GM19463 (cell line): ENCODE measurements at regions not wholly inside any gene's neighbourhood (a gene's known extent, or its start where the extent isn't known, plus 50 kb on each side); places are given as distances from the start of the nearest gene placed in this dataset.

Experiments
- ATAC-seq: cut with Tn5 transposase; IDR thresholded peaks from one replicate; pipeline ENCODE4 v1.9.1; 2021; ENCODE audit warnings: mild to moderate bottlenecking, moderate library complexity; ENCODE audit not compliant: unreplicated experiment

DNA sequence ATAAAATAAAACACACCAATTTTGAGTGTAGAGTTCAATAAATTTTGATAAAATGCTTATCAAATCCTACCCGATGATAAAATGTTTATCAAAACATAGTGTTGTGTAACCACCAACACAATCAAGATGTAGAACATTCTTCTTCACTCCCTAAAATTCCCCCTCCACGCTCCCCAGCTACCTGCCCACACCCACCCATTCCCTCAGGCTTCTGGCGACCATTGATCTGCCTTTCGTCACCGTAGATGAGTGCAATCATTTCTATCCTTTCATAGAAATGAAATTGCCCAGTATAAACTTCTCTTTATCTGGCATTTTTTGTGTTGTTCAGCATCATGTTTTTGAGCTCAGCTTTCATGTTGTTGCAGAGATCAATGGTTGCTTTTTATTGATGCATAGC is 90.7 kb upstream of the TBX3 start:
- no peak for ATAC-seq

DNA sequence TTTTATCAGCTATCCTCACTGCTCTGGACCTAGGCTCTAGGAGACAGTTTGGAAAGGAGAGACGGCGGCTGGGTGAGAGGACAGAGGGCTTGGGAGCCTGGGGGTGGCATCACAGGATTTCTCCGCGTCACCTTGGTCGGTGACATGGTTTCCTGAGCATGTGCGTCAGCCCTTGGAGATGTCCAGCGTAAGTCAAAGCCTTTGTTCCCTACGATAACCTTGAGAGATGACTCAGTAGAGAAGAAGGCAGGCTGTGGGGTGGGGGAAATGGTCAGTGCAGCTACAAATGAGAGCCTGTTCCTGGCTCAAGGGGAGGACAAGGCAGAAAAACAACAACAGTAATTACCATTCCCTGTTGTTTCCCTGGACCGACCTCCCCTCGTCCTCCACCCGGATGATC is 90.2 kb upstream of the TBX3 start:
- no peak for ATAC-seq

DNA sequence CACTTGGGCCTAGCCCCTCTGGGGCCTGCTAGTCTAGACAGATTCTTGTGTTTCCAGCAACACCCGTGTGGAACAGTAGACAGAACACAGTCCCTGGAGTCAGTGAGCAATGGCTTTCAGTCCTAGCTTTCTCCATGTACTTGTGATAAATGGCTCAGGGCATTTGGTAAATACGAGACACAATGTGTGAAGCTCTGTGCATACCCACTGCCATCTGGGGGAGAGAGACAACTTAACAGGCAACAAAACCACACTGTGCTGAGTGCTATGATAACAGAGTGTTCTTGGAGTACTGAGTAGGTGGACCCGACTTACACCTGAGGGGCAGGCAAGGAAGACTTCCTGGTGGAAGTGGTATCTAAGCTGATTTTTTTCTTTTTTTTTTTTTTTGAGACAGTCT is 86.3 kb upstream of the TBX3 start:
- ATAC-seq = no peak

DNA sequence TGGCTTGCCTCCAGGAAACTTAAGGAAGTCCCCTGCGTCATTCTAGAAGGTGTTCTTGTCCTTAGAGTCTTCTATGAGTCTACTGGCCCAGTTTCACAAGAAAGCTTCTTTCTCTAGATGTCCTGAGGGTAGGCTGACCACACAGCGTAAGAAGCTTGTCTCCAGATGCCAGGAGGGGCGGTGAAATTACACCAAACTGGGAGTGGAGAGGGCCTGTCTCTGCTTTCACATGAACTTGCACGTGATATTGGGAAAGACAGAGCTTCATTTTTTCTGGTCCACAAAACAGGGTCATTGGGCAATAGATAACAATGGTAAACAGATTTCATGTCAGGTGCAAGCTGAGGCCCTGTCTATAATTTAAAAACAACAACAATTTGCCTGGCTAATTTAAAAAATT is 85.7 kb upstream of the TBX3 start:
- no peak for ATAC-seq

DNA sequence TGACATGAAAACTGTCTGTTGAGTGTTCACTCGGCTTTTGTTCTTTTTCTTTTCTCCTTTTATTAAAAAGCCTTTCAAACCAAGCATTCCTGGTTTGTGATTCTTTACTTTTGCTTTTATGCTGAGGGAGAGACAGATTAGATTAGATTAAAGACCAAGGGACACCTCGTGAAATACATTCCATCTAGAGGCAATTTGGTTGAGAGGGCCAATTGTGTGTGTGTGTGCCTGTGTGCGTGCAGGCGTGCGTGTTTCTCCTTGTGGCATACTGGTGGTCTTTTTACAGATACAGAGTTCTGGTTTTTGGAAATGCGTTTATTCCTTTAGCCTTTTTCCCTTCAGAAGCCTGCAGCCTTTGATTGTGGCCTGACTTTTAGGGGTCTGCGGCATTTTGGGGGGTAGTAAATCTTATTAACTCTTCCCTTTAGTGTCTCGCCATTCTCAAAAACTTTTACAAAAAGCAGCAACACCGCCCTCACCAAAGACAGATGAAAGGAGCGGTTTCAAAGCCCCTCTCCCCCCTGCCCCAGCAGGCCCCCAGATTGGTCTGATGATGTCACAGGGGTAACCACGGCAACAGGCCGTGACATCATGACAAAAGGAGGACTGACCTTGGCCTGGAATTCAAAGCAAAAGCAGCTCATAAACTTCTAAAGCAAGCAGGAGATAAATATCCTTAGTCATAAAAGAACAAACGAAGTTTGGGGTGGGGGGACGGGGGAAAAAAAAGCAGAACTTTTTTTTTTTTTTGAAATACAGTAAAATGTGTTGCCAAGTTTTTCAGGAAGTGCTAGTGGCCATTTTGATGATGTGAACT is 84.1 kb upstream of the TBX3 start:
- ATAC-seq = no peak

DNA sequence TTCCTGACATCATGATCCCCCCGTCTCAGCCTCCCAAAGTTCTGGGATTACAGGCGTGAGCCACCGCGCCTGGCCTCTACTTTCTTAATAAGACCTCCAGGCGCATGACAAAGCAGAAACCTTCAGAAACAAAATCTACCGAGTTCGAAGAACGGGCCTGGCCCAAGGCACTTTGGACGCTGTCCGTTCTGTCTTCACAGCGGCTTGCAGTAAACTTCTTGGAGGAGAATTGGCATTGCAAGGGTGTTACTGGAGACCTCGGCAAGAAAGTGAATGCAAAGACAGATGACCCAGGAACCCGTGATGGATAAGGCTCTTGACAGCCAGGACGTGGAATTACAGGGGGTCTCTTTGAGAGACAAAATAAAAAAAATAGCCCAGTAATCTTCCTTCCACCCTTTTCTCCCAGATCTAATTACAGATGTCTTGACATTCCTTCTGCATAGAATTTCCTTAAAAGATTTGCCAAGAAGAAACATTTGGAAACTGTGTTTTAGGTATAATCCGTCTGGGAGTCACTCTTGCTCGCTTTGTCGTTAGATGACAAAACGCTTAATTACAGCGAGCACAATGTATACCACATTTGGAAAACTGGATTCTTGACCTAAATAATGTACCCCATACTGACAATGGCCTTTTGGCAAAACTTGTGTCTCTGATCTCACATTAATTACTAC is 83.2 kb upstream of the TBX3 start:
- ATAC-seq = no peak

DNA sequence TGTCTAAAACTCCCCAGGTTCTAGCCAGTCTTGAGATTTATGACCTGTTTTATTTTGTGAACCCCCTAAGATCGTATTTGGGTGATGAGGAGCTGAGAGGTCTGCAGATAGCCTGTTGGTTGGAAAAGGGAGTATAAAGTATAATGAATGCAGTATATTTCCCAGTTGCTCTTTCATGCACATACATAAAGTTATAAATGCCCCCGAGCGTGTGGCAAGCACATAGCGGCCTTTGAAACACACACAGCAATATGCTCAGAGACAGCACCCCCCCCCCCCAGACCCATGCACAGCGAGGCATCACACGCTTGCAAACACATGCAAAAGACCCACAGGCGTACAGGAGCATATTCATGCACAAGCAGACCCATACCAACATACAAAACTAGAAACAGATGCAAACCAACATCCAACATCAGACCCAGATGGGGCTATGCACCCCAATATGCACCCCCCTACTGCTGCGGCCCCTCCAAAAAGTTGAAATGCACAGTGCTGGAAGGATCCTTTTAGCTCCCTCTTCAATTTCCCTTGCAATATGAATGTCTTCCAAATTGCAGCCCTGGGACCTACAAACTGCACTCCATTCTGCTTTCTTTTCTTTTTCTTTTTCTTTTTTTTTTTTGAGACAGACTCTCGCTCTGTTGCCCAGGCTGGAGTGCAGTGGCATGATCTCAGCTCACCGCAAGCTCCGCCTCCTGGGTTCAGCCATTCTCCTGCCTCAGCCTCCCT is 82.2 kb upstream of the TBX3 start:
- no peak for ATAC-seq

DNA sequence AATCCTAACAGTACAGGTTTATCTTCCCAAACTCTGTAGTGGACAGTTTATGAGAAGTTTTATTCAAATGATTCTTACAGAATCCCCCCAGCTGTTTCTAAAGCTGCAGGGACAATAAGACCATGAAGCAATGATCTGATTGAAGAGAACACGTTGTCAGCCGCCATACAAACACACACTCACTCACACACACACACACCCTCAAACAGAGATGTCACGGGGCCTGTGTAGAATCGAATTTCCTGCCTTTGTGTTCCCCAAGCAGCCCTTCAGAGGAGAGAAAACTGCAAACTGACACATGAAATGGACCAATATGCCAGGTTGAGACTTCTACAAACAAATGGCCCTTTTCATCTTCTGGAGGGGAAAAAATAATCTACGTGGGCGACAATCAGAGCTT is 80.5 kb upstream of the TBX3 start:
- no peak for ATAC-seq

DNA sequence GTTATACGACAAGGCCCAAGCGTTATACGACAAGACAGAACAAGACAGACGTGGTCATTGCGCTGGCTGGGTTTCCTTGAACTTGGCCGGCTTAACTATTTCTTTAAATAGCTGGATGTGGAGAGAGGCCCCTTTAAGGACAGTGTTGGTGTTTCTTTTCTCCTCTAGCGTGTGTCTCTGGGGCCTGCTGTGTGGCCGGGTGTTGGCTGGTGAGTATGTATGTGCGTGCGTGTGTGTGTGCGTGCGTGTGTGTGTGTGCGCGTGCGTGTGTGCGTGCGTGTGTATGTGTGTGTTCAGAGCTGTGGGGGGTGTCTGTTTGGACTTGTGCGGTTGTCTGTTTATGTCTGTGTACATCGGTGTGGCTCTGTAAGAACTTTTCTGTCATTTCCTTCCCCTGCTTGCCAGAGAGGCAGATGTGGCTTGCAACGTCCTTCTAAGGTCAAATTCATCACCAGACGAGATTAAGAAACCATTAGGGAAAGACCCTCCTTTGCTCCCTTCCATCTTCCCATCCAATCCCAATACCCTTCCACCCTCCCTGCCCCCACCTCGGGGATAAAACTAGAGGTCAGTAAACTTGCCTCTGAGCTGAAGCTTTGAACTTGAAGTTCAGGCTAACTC is 78.6 kb upstream of the TBX3 start:
- no peak for ATAC-seq

DNA sequence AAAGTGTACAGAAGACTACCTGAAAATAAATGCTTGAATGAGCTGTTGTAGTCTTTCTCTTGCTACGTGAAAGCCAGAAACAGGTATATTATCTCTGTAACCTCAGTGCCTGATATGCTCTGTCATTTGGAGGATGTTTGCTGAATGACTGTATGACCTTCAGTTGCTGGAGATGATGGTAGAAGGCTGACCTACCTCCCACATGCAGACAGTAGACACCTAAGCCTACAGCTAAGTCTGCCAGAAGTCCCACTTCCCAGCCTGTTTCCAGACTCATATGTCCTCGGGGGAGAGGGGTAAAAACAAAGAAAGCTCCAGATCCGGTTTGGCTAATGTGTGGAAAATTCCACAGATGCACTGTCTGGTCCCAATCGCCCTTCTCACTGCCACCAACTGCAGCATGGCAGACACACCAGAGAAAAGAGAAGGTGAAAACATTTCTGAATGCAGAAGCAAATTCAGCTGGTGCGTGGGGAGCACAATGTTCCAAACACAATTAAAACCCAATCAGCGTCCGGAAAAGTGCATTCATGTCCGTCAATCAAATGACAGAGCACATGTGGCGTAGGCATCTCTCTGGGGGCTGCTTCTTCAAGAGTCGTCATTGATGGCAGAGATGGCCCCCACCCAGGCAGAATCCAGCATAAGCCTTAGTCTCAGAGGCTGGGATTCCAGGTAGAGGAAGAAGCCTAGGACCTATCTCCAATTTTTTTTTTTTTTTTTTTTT is 76.3 kb upstream of the TBX3 start:
- ATAC-seq = no peak

DNA sequence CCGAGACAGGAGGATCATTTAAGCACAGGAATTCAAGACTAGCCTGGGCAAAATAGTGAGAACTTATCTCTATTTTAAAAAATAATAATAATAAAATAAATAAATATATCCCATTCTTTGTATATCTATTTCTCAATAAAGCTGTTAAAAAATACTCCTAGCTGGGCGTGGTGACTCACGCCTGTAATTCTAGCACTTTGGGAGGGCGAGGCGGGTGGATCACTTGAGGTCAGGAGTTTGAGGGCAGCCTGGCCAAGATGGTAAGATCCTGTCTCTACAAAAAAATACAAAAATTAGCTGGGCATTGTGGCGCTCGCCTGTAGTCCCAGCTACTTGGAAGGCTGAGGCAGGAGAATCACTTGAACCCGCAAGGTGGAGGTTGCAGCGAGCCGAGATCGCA is 75.7 kb upstream of the TBX3 start:
- ATAC-seq = no peak

DNA sequence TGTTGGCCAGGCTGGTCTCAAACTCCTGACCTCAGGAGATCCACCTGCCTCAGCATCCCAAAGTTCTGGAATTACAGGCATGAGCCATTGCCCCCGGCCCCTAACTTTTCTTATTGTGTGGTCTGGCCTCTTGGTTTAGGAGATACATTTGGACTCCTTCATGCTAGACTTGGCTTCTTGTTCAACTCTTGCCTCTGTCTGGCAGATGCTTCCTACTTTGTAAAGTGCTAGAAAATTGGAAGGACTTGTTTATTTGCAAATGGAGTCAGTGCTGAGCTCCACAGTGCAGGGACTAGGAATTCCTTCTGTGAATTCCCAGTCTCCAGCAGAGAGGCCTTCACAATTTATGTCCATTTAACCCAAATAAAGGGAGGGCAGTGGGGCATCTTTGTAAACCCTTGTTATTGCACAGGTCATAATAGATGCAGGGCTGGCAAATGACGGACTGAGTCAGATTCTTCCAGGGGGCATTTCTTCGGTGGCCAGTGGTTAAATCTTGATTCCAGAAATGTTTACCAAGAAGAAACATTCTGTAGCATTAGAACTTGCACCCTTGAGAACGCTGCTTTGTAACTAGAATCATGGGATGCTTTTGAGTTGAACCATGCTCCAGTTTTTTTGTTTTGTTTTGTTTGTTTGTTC is 73.8 kb upstream of the TBX3 start:
- ATAC-seq = no peak

DNA sequence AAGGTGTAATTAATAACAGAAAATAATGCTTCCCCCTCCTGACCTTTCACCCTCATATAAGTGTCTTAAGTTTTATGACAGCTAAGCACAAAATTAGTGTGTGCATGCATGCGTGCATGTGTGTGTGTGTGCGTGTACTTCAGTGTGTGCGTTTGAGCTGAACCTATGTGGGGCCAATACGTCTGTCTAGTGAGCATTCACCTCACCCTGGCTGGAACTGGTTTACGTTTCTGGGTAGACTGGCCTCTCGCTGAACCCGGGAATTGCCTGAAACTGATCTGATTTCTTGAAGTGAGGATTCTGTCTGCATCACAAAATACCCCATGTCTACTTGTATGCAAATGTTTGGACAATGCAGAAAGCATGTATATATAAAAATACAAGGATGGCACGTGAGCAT is 68.2 kb upstream of the TBX3 start:
- no peak for ATAC-seq

DNA sequence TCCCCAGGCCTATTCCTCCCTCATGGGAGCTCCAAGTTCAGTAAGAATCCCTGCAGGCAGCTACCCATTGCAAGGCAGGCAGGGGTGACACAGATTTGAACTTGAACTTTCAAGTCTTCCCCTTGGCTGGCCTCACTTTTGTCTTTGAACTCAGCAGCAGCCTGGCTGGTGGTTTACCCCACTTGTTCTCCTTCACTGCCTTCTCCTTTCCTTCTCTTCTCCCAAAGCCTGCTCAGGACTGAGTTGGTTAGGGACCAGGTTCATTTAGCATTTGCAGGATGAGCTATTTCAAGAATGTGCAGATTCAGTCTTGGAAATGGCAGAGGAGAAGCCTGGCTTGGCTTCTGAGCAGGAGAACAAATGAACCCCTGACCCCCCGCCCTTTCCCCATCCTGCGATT is 67.7 kb upstream of the TBX3 start:
- ATAC-seq = no peak

DNA sequence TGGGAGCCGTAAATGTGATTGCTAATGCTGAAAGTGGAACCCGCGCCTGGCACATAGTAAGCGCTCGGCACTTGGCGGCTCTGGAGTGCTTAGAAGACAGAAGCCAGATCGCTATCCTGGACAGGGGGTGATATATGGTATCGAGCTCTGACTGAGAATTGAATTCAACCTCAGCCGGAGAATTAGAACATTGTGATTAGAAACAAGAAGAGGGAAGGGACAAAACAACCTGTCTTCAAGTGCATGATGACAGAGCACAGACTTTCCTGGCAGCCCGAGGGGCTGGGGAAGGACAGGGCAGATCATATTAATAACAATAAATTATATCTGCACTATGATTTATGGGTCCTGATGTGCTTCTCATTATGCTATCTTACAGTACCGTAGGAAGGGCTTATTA is 66.9 kb upstream of the TBX3 start:
- ATAC-seq = no peak

DNA sequence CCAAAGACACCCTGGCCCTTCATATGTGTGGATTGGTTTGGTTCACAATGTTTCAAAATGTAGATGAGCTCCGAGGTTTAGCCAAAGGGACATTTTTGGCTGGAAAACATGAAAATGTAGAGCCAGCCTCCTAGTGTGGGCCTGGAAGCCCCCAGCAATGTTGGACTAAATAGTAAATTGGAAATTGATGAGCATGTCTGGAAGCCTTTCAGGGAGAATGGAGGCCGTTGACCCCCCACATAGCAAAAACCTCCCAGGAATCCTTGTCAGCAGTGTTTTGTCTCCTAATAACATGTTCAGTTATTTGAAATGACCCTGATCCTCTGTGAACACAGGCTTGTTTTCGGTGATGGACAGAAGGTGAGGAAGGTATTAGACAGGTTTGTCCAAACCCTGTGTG is 65.1 kb upstream of the TBX3 start:
- no peak for ATAC-seq

DNA sequence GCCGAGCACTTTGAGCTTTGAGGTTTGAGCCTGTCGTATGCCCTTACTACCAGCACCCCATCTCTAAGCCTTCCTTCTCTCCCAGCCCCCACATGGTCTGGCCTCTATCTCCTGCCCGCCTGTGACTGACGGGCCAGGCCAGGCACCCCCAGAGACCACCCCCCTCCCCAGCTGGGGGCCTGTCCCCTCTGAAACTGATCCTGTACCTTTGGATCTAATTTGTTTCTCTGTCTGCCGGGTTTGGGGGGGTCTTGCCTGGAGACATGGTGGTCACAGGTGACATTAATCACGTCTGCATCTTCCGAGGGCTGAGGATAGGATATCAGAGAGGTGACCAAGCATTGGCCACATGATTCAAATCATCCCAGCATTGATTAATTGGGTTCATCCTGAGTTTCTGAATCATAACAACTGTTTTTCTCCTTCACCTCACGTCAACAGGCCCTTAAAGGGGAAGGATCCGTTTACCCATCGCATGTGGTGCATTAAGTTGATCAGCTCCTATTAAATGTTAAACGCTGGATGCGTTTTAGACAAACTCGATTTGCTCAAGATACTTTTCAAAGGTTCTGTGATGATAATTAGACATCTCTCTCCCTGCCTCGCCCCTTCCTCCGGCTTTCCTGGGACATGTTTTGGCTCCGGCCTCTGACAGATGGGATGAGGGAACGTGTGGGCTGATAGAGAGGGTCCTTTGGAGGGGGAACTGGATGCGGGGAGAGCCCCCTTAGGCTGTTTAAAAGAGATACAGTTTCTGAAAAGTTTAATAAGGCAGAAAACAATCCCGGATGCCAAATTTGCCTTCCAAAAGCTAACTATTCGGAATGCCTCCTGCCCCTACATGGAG is 63.3 kb upstream of the TBX3 start:
- no peak for ATAC-seq

DNA sequence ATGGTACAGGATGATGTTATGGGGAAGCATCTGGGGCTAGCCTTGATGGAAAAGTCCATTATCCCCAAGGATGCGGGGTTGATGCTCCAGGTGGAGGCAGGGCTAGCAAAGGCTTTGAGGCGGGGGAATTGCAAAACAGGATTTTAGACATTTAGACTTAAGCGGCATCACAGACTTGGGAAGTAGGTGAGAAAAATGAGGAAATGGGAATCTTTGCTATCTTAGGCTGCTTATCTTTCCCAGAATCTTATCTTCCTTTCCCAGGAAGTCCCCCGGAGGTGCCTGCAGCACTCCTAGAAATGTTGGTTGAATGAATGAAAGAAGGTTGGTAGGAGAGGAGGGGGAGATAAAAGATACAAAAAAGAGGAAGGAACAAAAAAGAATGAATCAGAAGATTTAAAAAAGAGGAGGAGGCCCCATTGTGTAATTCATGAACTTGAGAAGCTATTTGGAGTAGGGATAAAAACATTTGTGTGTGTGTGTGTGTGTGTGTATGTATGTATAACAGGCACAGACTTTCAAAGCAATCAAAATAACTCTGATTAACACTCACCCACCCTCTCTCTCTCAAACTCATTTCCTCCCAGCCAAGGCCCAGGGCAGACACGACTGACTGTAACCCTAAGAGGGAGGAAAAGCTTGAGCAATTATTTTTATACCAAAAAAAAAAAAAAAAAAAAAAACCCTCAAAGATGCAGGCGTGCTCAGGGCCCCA is 62.5 kb upstream of the TBX3 start:
- ATAC-seq = no peak

DNA sequence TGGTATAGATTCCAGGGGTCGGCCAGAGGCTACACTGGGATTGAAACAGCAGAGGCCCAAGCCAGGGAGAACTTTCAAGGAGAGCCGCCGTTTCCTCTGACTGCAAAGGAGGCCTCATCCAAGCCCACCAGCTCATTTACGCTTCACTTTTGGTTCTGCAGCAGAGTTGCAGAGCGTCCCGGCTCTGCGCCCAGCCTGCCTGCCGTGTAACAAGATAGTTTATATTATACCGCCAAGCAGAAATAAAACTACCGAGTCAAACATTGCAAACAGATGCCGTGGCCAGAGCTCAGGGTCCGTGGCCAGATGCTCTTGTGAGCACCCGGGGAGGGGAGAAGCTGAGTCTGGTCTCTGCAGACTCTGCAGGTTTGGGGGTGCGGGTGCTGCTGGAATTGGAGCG is 60.7 kb upstream of the TBX3 start:
- no peak for ATAC-seq
